Smooth muscle cell of the brain vasculature (primary cell): ENCODE measurements at regions not wholly inside any gene's neighbourhood (a gene's known extent, or its start where the extent isn't known, plus 50 kb on each side); places are given as distances from the start of the nearest gene placed in this dataset.
A peak's percentile ranks its signal among the peaks of the same experiment; 100 is the strongest.

ENCODE experiments used
- DNase-seq: peaks from one replicate; pipeline ENCODE4 v3.0.0-alpha.2; 2012; ENCODE audit warnings: low read depth, low spot score

- no peak for DNase-seq
These were observed 91.3 kb upstream of the FAM171A1 start for GRCh38 chr10:15462253-15462897.

DNA sequence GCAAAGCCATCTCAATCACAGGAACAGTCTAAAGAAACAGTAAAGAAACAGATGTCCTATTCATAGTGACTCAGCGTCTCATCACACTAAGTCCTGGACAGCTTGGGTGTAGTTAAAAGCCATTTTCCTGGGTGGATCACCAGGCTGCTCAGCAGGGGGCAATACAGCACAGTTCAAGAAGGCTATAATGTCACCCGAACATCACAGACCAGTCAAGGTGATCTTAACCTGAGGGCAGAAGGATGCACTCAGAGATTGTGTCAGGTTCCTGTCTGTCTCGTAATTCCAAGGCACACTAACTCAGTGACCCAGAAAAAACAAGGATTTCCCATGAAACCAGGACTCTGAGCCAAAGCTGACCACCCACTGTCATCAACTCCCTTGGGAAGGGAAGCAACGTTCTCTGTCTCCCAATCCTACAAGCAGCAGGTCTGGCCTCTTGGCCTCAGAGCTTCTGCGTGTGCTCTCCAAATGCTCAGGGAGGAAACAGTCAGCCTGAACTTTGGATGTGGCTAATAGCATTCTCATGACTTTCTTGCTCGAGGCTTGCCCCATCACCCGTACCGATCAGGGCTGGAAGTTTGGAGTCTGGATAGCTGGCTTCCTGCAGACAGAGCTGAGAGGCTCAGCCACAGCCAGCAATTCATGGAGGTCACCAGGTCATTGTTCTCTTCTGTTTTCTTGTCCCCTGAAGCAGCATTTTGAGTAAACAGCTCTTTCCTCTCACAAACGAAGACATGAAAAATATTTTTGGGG lies 90.4 kb upstream of the FAM171A1 start:
- DNase-seq = no peak

DNA sequence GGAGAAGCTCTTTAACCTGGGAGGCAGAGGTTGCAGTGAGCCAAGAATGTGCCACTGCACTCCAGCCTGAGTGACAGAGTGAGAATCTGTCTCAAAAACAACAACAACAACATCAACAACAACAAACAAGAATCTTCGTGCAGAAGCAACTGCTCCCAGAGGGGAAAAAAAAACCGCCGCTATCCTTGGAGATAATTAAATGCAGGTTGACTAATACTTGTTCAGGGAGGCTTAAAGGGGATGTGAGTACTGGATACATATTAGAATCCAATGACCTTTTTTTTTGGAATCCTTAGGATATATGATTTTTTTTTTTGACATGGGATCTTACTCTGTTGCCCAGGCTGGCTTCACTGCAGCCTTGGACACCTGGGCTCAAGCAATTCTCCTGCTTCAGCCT lies 89.6 kb upstream of the FAM171A1 start:
- no peak for DNase-seq

DNA sequence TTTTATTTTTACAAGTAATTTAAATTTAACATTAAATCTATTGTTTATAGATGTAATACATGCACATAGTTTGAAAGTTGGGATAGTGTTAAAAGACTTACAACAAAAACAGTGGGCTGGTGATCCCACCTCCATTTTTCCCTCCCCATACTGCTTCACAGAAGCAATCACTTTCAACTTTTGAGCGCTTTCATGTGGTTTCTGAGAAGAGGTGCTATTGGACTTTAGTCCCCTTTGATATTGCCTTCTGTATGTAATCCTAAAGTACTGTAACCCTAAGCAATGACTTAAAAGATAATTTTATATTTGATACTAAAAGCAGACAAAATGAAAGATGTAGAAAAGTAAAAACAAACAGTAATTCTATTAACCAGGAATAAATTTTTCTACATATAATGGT lies 88.1 kb upstream of the FAM171A1 start:
- no peak for DNase-seq

- no peak for DNase-seq
These were observed 86.3 kb upstream of the FAM171A1 start for GRCh38 chr10:15457382-15457781.

- DNase-seq = no peak
These were observed 84.4 kb upstream of the FAM171A1 start for GRCh38 chr10:15455456-15455855.

- no peak for DNase-seq
These were observed 82.8 kb upstream of the FAM171A1 start for GRCh38 chr10:15453926-15454325.

GRCh38 chr10:15453457-15453856 lies 82.4 kb upstream of the FAM171A1 start:
- DNase-seq = no peak

DNA sequence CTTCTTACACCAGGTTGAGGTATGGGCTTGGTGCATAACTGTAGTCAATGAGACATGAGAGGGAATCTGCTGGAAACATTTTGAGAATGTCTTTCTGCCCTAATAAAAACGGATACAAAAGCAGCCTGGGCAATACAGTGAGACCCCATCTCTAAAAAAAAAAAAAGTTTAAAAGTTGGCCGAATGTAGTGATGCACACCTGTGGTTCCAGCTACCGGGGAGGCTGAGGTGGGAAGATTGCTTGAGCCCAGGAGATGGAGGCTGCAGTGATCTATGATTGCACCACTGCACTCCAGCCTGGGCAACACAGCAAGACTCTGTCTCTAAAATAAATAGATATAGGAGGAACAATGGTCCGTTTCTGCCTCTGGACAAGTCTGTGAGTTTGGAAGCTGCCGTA lies 81.5 kb upstream of the FAM171A1 start:
- DNase-seq = no peak

- DNase-seq = no peak
These were observed 80.3 kb upstream of the FAM171A1 start for GRCh38 chr10:15451137-15452094.

DNA sequence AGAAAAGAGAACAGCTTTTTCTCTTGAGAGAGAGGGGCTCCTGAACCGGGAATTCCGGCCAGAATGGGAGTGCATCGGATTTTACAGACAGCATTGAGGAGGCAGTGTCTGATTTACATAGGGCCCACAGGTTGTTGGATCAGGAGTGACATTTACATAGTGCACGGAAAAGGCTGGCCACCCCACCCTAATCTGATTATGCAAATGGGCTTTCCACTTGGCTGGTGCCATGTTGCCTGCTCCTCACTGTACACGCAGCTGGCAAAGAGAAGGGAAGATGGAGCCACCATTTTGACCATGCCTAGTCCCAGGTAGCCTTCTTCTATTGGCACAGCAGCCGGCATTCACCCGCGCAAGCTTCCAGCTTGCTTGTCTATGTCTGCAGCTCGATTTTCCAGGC lies 77.5 kb upstream of the FAM171A1 start:
- no peak for DNase-seq

GRCh38 chr10:15445006-15445390 lies 73.9 kb upstream of the FAM171A1 start:
- DNase-seq = no peak

GRCh38 chr10:15444105-15445005 lies 73.3 kb upstream of the FAM171A1 start:
- no peak for DNase-seq

- no peak for DNase-seq
These were observed 71.0 kb upstream of the FAM171A1 start for GRCh38 chr10:15442056-15442455.

DNA sequence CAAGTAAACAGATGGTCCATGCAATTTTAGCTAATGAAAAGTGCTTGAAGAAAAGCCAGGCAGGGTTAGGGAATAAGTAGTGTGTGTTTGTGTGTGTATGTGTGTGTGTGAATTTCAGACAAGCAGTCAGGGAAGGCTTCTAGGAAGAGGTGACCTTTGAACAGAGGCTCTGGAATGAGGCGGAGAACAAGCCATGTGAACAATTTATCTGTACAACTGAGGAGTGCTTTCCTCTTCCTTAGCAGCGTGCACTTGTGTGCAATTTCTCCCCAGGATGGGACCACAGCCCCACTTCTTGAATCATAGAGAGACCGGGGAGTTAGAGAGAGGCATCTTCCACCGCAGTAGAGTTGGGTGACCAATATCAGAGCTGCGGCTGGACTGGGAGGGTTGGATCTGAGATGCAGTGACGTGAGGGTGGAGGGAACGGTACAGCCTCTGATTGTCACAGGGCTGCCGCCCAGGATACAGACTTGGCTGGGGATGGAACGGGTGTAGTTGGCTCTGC lies 69.2 kb upstream of the FAM171A1 start:
- no peak for DNase-seq

DNA sequence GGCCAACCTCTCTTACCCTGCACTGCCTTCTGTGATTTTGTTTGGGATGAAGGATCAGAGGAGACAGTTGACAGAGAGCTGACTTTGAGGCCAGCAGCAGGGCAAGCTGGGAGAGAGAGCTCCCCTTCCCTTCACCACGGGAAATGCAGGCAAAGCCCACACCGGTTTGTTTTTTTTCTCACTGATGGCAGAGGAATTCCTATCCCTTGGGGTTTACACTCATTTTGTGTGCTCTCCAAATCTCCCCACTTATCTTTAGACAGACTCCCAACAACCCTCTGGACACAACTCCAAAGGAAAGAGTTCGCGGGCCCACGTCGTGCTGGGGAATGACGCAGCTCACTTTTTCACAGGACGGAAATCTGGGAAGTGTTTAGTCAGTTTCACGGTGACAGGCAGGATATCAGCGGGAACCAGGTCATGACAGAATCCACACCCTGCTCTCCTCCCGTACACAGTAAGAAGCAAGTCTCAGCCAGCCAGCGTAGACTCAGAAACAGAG lies 68.3 kb upstream of the FAM171A1 start:
- DNase-seq = peak; percentile 80

DNA sequence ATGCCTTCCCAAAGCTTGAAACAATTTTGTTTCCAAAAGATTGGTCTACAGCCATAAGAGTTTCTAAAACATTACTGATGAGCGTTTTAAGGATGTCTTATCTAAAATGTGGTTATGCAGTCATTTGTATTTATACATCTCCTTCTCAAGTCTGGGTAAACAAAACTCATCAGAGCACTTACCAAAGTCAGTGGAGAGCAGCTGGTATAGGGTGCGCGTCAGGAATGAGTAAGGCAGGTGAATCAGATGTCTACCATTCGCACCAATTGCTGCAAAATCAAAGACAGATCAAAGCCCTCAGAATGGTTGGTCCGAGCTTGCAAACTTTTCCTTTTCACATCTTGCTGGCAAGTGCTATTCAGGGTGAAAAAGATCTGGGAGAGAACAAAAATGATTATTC lies 65.6 kb upstream of the FAM171A1 start:
- DNase-seq = no peak

DNA sequence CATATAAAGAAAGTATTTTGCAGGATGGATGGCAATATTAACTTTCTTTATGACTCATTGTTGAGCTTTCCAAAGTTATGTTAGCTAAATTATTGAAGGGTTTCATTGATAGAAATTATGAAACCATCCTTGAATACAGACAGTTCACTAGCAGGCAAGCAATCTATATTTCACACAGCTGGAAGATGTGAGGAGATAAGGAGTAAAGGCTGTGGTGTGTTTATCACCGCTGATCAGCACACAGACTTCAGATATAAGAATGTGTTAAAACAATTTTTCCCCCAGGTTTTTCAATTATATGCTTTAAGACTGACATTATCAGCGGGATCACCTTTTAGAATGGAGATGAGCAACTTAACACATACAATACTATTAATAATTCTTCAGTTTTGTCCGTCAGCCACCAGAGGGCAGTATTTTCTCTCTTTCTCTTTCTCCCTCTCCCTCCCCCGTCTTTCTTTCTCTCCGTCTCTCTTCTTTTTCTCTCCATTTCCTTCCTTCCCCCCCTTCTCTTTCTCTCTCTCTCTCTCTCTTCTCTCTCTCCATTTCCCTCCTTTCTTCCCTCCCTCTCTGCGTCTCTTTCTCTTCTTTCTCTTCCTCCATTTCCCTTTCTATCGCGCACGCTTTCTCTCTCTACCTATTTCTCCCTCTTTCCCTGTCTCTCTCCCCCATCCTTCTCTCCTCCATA lies 62.9 kb upstream of the FAM171A1 start:
- DNase-seq = no peak

GRCh38 chr10:15432266-15432665 lies 61.2 kb upstream of the FAM171A1 start:
- DNase-seq = no peak
